HG02763 (cell line): ENCODE measurements at regions not wholly inside any gene's neighbourhood (a gene's known extent, or its start where the extent isn't known, plus 50 kb on each side); places are given as distances from the start of the nearest gene placed in this dataset.

Experiments
- ATAC-seq: cut with Tn5 transposase; IDR thresholded peaks from one replicate; pipeline ENCODE4 v1.9.1; 2021; ENCODE audit warnings: mild to moderate bottlenecking, moderate library complexity; ENCODE audit not compliant: unreplicated experiment

- ATAC-seq, result no peak
Measured at GRCh38 chr5:1707467-1707866, 92.2 kb downstream of the MRPL36 start.

GRCh38 chr5:1706428-1706827 lies 93.2 kb downstream of the MRPL36 start:
- no peak for ATAC-seq

GRCh38 chr5:1706021-1706420 lies 93.6 kb downstream of the MRPL36 start:
- no peak for ATAC-seq

GRCh38 chr5:1704676-1705075 lies 95.0 kb downstream of the MRPL36 start:
- ATAC-seq, result no peak

GRCh38 chr5:1704266-1704665 lies 95.4 kb downstream of the MRPL36 start:
- ATAC-seq, result no peak

GRCh38 chr5:1703352-1704050 lies 96.1 kb downstream of the MRPL36 start:
- ATAC-seq, result no peak

- ATAC-seq, result no peak
Measured at GRCh38 chr5:1702318-1702717, 97.3 kb downstream of the MRPL36 start.

- ATAC-seq, result no peak
Measured at GRCh38 chr5:1701884-1702283, 97.8 kb downstream of the MRPL36 start.

GRCh38 chr5:1701216-1701864 lies 98.3 kb downstream of the MRPL36 start:
- no peak for ATAC-seq

GRCh38 chr5:1699394-1699793 lies 100.2 kb downstream of the MRPL36 start:
- no peak for ATAC-seq

GRCh38 chr5:1698589-1699316 lies 100.9 kb downstream of the MRPL36 start:
- no peak for ATAC-seq

GRCh38 chr5:1692381-1692780 lies 107.3 kb downstream of the MRPL36 start:
- no peak for ATAC-seq

- no peak for ATAC-seq
Measured at GRCh38 chr5:1687301-1687970, 112.2 kb downstream of the MRPL36 start.

GRCh38 chr5:1686016-1686802 lies 113.4 kb downstream of the MRPL36 start:
- ATAC-seq, result no peak

GRCh38 chr5:1685066-1685465 lies 114.6 kb downstream of the MRPL36 start:
- ATAC-seq, result no peak

- ATAC-seq, result no peak
Measured at GRCh38 chr5:1681955-1682354, 117.7 kb downstream of the MRPL36 start.

GRCh38 chr5:1673042-1673677 lies 126.5 kb downstream of the MRPL36 start:
- ATAC-seq, result no peak

- ATAC-seq, result no peak
Measured at GRCh38 chr5:1672396-1672795, 127.2 kb downstream of the MRPL36 start.

- no peak for ATAC-seq
Measured at GRCh38 chr5:1671351-1671750, 128.3 kb downstream of the MRPL36 start.

- no peak for ATAC-seq
Measured at GRCh38 chr5:1670351-1670750, 129.3 kb downstream of the MRPL36 start.
